Calu3 (cell line): ENCODE measurements at regions not wholly inside any gene's neighbourhood (a gene's known extent, or its start where the extent isn't known, plus 50 kb on each side); places are given as distances from the start of the nearest gene placed in this dataset.

Experiments
- BruUV-seq: library from RNA; stranded (reverse); fragments of 400-500 nt; replicated peaks from 2 replicates; lab custom pipeline; 2021; lab: Mats Ljungman, UMichigan
- CTCF ChIA-PET: fragments of 300-600 bp; sonication (Branson Sonifier 250); formaldehyde crosslinking; loops from one replicate; lab custom pipeline; 2022; ENCODE audit warnings: antibody characterized with exemption; lab: Charles Lee
- DNase-seq: peaks from one replicate; pipeline ENCODE4 v3.0.0; 2022
- H3K27ac Mint-ChIP-seq: one replicate; pipeline ENCODE4 v1.8.0; 2022; ENCODE audit warnings: mixed read lengths; ENCODE audit not compliant: unreplicated experiment
- H3K27me3 Mint-ChIP-seq: one replicate; pipeline ENCODE4 v1.8.0; 2022; ENCODE audit warnings: mixed read lengths; ENCODE audit not compliant: unreplicated experiment
- H3K36me3 Mint-ChIP-seq: one replicate; pipeline ENCODE4 v1.8.0; 2022; ENCODE audit warnings: mild to moderate bottlenecking, moderate library complexity, mixed read lengths; ENCODE audit not compliant: insufficient read depth, unreplicated experiment
- H3K4me1 Mint-ChIP-seq: one replicate; pipeline ENCODE4 v1.8.0; 2022; ENCODE audit warnings: mild to moderate bottlenecking, low read depth, mixed read lengths; ENCODE audit not compliant: unreplicated experiment
- H3K4me3 Mint-ChIP-seq: one replicate; pipeline ENCODE4 v1.8.0; 2022; ENCODE audit warnings: mild to moderate bottlenecking, low read depth, moderate library complexity, mixed read lengths; ENCODE audit not compliant: unreplicated experiment
- H3K9me3 Mint-ChIP-seq: one replicate; pipeline ENCODE4 v1.8.0; 2022; ENCODE audit warnings: low read depth, mixed read lengths; ENCODE audit not compliant: unreplicated experiment
- CTCF ChIP-seq: fragments of 200-600 bp; IDR thresholded peaks from one replicate; pipeline ENCODE4 v1.8.0; 2022; ENCODE audit warnings: antibody characterized with exemption; ENCODE audit not compliant: unreplicated experiment
- intact Hi-C: fragments of 100-400 bp; cut with micrococcal nuclease; formaldehyde crosslinking; loops from one replicate; pipeline ENCODE4 v1.10.0; 2022; ENCODE audit not compliant: unreplicated experiment

GRCh38 chr12:78580296-78580695 is 284.3 kb upstream of the SYT1 start:
- no peak overlapping the region for H3K4me3 Mint-ChIP-seq
- no peaks in the 10 kb centered on the region for H3K4me1 Mint-ChIP-seq
- DNase-seq: no peak
- intact Hi-C loops: no loop called here
- H3K36me3 Mint-ChIP-seq: no peaks in the 10 kb centered on the region
- H3K27ac Mint-ChIP-seq: no peak overlapping the region
- BruUV-seq: no TSS peak
- H3K9me3 Mint-ChIP-seq: peaks cover 10% of the 10 kb centered on the region
- TF ChIP-seq CTCF: no peak
- no peaks in the 10 kb centered on the region for H3K27me3 Mint-ChIP-seq
- CTCF ChIA-PET: no interaction called here

DNA sequence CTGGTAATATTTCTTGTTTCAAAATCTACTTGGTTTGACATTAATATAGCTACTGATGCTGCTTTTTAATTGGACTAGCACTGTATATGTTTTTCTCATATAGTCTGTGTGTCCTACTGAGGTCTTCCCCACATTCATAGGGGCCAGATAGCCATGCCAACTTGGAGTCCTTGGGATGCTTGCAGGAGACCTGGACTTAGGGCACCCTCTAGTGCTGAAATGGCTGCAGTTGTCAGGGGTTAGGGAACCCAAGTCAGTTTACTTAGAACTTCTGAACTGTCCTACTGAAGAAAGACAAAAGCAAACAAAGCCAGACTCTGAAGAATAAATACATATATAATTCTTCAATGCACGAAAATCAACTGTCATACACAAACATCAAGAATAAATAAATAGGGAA is 279.9 kb upstream of the SYT1 start:
- peak; percentile 43 for DNase-seq
- intact Hi-C loops: loop anchor here (1.0 kb wide), 2 partner anchors 114 to 403 kb away; no protein-coding TSS in a partner anchor
- H3K4me1 Mint-ChIP-seq: no peaks in the 10 kb centered on the region

DNA sequence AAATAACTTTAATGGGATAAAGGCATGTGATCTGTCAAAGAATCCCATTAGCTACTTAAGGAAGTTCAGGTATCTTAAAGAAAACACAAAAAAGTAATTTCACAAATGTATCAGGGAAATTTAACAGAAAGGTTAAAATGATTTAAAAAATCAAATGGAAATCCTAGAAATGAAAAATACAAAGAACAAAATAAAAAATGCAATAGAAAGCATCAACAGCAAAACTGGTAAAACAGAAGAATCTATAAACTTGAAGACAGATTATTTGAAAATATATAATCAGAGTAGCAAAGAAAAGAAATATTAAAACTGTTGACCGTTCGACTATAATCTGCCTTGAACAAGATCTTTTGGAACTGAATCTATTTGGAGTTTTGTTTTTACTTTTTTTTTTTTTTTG is 279.4 kb upstream of the SYT1 start:
- Mint-ChIP-seq H3K4me3 (no peak overlapping the region), H3K9me3 (peaks cover 12% of the 10 kb centered on the region), H3K27me3 (no peaks in the 10 kb centered on the region), H3K27ac (no peak overlapping the region), H3K36me3 (no peaks in the 10 kb centered on the region), H3K4me1 (no peaks in the 10 kb centered on the region)
- no TSS peak for BruUV-seq
- CTCF ChIA-PET: no interaction called here
- no peak for DNase-seq
- no peak for TF ChIP-seq CTCF
- intact Hi-C loops: no loop called here

More for the DNA sequence above, 279.9 kb upstream of the SYT1 start:
- peak; percentile 50 for TF ChIP-seq CTCF
- no TSS peak for BruUV-seq
- CTCF ChIA-PET: interaction anchor here (0.6 to 0.7 kb wide), 2 partner anchors 114 to 538 kb away, joined by 3 to 4 read pairs; no protein-coding TSS in a partner anchor
- H3K4me3 Mint-ChIP-seq: no peak overlapping the region
- no peaks in the 10 kb centered on the region for H3K36me3 Mint-ChIP-seq
- H3K9me3 Mint-ChIP-seq: peaks cover 12% of the 10 kb centered on the region
- H3K27me3 Mint-ChIP-seq: no peaks in the 10 kb centered on the region
- H3K27ac Mint-ChIP-seq: no peak overlapping the region

- Mint-ChIP-seq H3K4me3 (no peak overlapping the region), H3K27me3 (no peaks in the 10 kb centered on the region), H3K27ac (no peak overlapping the region), H3K4me1 (no peaks in the 10 kb centered on the region), H3K36me3 (no peaks in the 10 kb centered on the region), H3K9me3 (peaks cover 12% of the 10 kb centered on the region)
- no peak for DNase-seq
- TF ChIP-seq CTCF: no peak
- intact Hi-C loops: no loop called here
- CTCF ChIA-PET: no interaction called here
- BruUV-seq: no TSS peak
These were observed 277.8 kb upstream of the SYT1 start for GRCh38 chr12:78586790-78587189.
